OCI-LY3 (cell line): ENCODE measurements at regions not wholly inside any gene's neighbourhood (a gene's known extent, or its start where the extent isn't known, plus 50 kb on each side); places are given as distances from the start of the nearest gene placed in this dataset.
A peak's percentile ranks its signal among the peaks of the same experiment; 100 is the strongest.

Source experiments
- H2AFZ ChIP-seq: fragments of 200-600, 300-600 bp; shearing (Covaris generic); 2 replicates; pipeline ENCODE4 v1.6.0; 2014; ENCODE audit warnings: antibody characterized with exemption, low read depth, low read length
- H3K27ac ChIP-seq: fragments of 200-600, 300-600 bp; sonication (generic); 2 replicates; pipeline ENCODE4 v1.5.1; 2014; ENCODE audit warnings: mild to moderate bottlenecking, low read length, moderate library complexity, mixed read lengths
- H3K27me3 ChIP-seq: fragments of 200-600, 300-600 bp; sonication (generic); 2 replicates; pipeline ENCODE4 v1.6.1; 2014; ENCODE audit warnings: low read depth, low read length, mixed read lengths
- H3K36me3 ChIP-seq: fragments of 200-600, 300-600 bp; sonication (generic); replicated peaks from 2 replicates; pipeline ENCODE3; 2014; ENCODE audit warnings: low read depth, low read length, mixed read lengths
- H3K4me1 ChIP-seq: fragments of 300-600, 200-600 bp; sonication (generic); 2 replicates; pipeline ENCODE4 v1.6.1; 2014; ENCODE audit warnings: low read length, mixed read lengths
- H3K4me2 ChIP-seq: fragments of 200-600, 300-600 bp; sonication (generic); 2 replicates; pipeline ENCODE4 v1.6.1; 2014; ENCODE audit warnings: low read length, mixed read lengths
- H3K4me3 ChIP-seq: fragments of 300-600, 200-600 bp; sonication (generic); 2 replicates; pipeline ENCODE4 v1.5.1; 2014; ENCODE audit warnings: antibody characterized with exemption, mild to moderate bottlenecking, low read length, moderate library complexity
- H3K79me2 ChIP-seq: fragments of 300-600, 200-600 bp; shearing (Covaris generic); 2 replicates; pipeline ENCODE4 v1.6.1; 2014; ENCODE audit warnings: mild to moderate bottlenecking, low read length, mixed read lengths
- H3K9ac ChIP-seq: fragments of 300-600, 200-600 bp; shearing (Covaris generic); 2 replicates; pipeline ENCODE4 v1.6.0; 2014; ENCODE audit warnings: mild to moderate bottlenecking, low read length, moderate library complexity
- H3K9me3 ChIP-seq: fragments of 200-600, 300-600 bp; shearing (Covaris generic); 2 replicates; pipeline ENCODE4 v1.6.1; 2014; ENCODE audit warnings: low read length, mixed read lengths; ENCODE audit not compliant: insufficient read depth
- H4K20me1 ChIP-seq: fragments of 200-600, 300-600 bp; sonication (generic); 2 replicates; pipeline ENCODE4 v1.6.1; 2016; ENCODE audit warnings: low read length, mixed read lengths; ENCODE audit not compliant: insufficient read depth
- EZH2phosphoT487 ChIP-seq: fragments of 200-600 bp; shearing (Covaris generic); IDR thresholded peaks from 2 replicates; pipeline ENCODE4 v1.6.1; 2018; ENCODE audit warnings: antibody characterized with exemption, mixed run types, low read depth
- TF ChIP-seq, protein P1 (sequence below): fragments of 200-600, 300-600 bp; sonication (generic); IDR thresholded peaks from 2 replicates; pipeline ENCODE4 v1.5.1; 2014; ENCODE audit warnings: antibody characterized with exemption, low read length, low read depth

DNA sequence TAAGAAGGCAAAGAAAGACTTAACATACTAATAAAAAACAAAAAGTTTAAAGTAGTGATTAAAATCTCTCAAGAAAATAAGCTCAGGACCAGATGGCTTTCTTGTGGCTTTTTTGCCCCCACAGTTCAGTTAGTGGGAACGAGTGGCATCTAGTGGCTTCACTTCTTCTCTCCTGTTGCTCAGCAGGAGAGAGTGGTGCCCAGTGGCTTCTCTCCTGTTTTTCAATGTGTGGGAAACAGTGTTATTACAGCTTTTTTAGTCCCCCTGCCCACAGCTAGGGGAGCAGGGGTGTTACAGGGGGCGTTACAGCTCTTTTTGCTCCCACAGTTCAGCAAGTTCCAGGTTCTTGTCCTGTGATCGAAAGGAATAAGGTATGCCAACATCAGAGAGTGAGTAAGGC, 135.2 kb downstream of the RERGL start:
- no peak overlapping the region for H2AFZ ChIP-seq
- H3K79me2 ChIP-seq = no peaks in the 10 kb centered on the region
- no peak overlapping the region for H3K27ac ChIP-seq
- H3K9me3 ChIP-seq = no peaks in the 10 kb centered on the region
- no peak overlapping the region for H3K9ac ChIP-seq
- H3K36me3 ChIP-seq = no peaks in the 10 kb centered on the region
- no peak overlapping the region for H3K4me3 ChIP-seq
- no peaks in the 10 kb centered on the region for H3K27me3 ChIP-seq
- no peaks in the 10 kb centered on the region for H4K20me1 ChIP-seq
- no peak overlapping the region for H3K4me2 ChIP-seq
- TF ChIP-seq, protein P1, sequence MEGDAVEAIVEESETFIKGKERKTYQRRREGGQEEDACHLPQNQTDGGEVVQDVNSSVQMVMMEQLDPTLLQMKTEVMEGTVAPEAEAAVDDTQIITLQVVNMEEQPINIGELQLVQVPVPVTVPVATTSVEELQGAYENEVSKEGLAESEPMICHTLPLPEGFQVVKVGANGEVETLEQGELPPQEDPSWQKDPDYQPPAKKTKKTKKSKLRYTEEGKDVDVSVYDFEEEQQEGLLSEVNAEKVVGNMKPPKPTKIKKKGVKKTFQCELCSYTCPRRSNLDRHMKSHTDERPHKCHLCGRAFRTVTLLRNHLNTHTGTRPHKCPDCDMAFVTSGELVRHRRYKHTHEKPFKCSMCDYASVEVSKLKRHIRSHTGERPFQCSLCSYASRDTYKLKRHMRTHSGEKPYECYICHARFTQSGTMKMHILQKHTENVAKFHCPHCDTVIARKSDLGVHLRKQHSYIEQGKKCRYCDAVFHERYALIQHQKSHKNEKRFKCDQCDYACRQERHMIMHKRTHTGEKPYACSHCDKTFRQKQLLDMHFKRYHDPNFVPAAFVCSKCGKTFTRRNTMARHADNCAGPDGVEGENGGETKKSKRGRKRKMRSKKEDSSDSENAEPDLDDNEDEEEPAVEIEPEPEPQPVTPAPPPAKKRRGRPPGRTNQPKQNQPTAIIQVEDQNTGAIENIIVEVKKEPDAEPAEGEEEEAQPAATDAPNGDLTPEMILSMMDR = no peak
- TF ChIP-seq EZH2phosphoT487 = no peak
- H3K4me1 ChIP-seq = no peaks in the 10 kb centered on the region

- H3K27ac ChIP-seq = no peak overlapping the region
- H3K79me2 ChIP-seq = no peaks in the 10 kb centered on the region
- H3K36me3 ChIP-seq = no peaks in the 10 kb centered on the region
- no peak overlapping the region for H3K4me2 ChIP-seq
- H4K20me1 ChIP-seq = no peaks in the 10 kb centered on the region
- no peaks in the 10 kb centered on the region for H3K4me1 ChIP-seq
- no peak overlapping the region for H3K4me3 ChIP-seq
- H3K27me3 ChIP-seq = no peaks in the 10 kb centered on the region
- no peaks in the 10 kb centered on the region for H3K9me3 ChIP-seq
- H2AFZ ChIP-seq = no peak overlapping the region
- TF ChIP-seq, protein P1 = no peak
- TF ChIP-seq EZH2phosphoT487 = no peak
- no peak overlapping the region for H3K9ac ChIP-seq
These were observed 139.1 kb downstream of the RERGL start for GRCh38 chr12:17950898-17951297.

GRCh38 chr12:17949558-17950141, 140.3 kb downstream of the RERGL start:
- Histone ChIP-seq H2AFZ (no peak overlapping the region), H3K36me3 (no peaks in the 10 kb centered on the region), H3K27me3 (no peaks in the 10 kb centered on the region), H3K4me3 (no peak overlapping the region), H3K4me1 (no peaks in the 10 kb centered on the region), H4K20me1 (no peaks in the 10 kb centered on the region), H3K79me2 (no peaks in the 10 kb centered on the region), H3K9ac (no peak overlapping the region), H3K27ac (no peak overlapping the region), H3K9me3 (no peaks in the 10 kb centered on the region), H3K4me2 (no peak overlapping the region)
- TF ChIP-seq, protein P1 = no peak
- no peak for TF ChIP-seq EZH2phosphoT487

GRCh38 chr12:17928708-17929366, 161.2 kb downstream of the RERGL start:
- H3K36me3 ChIP-seq = no peaks in the 10 kb centered on the region
- H3K9me3 ChIP-seq = no peaks in the 10 kb centered on the region
- H3K79me2 ChIP-seq = no peaks in the 10 kb centered on the region
- TF ChIP-seq EZH2phosphoT487 = no peak
- TF ChIP-seq, protein P1 = peak; percentile 37
- 0 out of 2 replicates have a peak, but pooled peaks cover 4% of the 10 kb centered on the region for H3K4me1 ChIP-seq
- peak overlapping the region; percentile 47 for H3K4me2 ChIP-seq
- no peak overlapping the region for H3K9ac ChIP-seq
- no peak overlapping the region for H3K27ac ChIP-seq
- H2AFZ ChIP-seq = 0 out of 2 replicates have a peak overlapping the region, but pooled peaks have one; percentile 45
- no peaks in the 10 kb centered on the region for H4K20me1 ChIP-seq
- no peak overlapping the region for H3K4me3 ChIP-seq
- no peaks in the 10 kb centered on the region for H3K27me3 ChIP-seq
